Heart right ventricle (tissue), 16 donors: ENCODE measurements at regions not wholly inside any gene's neighbourhood (a gene's known extent, or its start where the extent isn't known, plus 50 kb on each side); places are given as distances from the start of the nearest gene placed in this dataset.

Experiments used
- ATAC-seq, 8 donors: fragments of 200-7000 bp; cut with Tn5 transposase; one replicate each; pipeline ENCODE4 v1.9.1; 2020; ENCODE audit warnings: mild to moderate bottlenecking in 8 of 8, moderate library complexity in 8 of 8, moderate number of reproducible peaks in 1 of 8
- DNase-seq, 2 donors: peaks; one replicate each; pipeline ENCODE4 v3.0.0-alpha.2; 2020
- H3K27ac ChIP-seq, 10 donors: fragments of 200-600 bp; sonication (generic) in 2 of 10; one replicate each; pipeline versions ENCODE4 v1.5.0 to v1.8.0; 2020 to 2022; ENCODE audit warnings: mild to moderate bottlenecking in 3 of 10
- H3K27me3 ChIP-seq, 7 donors: fragments of 200-600 bp; one replicate each; pipeline ENCODE4 v1.8.0; 2021 to 2022; ENCODE audit warnings: mild to moderate bottlenecking in 2 of 7
- H3K36me3 ChIP-seq, 9 donors: fragments of 200-600 bp; sonication (generic) in 1 of 9; one replicate each; pipeline versions ENCODE4 v1.5.0 to v1.8.0; 2020 to 2022; ENCODE audit warnings: mild to moderate bottlenecking in 2 of 9
- H3K4me1 ChIP-seq, 9 donors: fragments of 200-600 bp; sonication (generic) in 1 of 9; one replicate each; pipeline versions ENCODE4 v1.5.0 to v1.8.0; 2020 to 2022; ENCODE audit warnings: mild to moderate bottlenecking in 4 of 9
- H3K4me3 ChIP-seq, 10 donors: fragments of 200-600 bp; sonication (generic) in 2 of 10; one replicate each; pipeline versions ENCODE4 v1.5.0 to v1.8.0; 2020 to 2022; ENCODE audit warnings: mild to moderate bottlenecking in 7 of 10, moderate library complexity in 2 of 10
- H3K9me3 ChIP-seq, 11 donors: fragments of 200-600 bp in 10 of 11; sonication (generic) in 2 of 11; one replicate each; pipeline versions ENCODE4 v1.5.0 to v1.8.0; 2013 to 2022; ENCODE audit warnings: mild to moderate bottlenecking in 2 of 11, control low read depth in 1 of 11, moderate library complexity in 1 of 11
- CTCF ChIP-seq, 9 donors: fragments of 200-600 bp; sonication (generic) in 2 of 9; IDR thresholded peaks; one replicate each; pipeline versions ENCODE4 v1.5.0 to v1.8.0; 2021 to 2022; ENCODE audit warnings: antibody characterized with exemption in 9 of 9, mild to moderate bottlenecking in 5 of 9, moderate library complexity in 1 of 9
- WGBS, 2 donors: extraction: QIAGEN DNeasy Blood & Tissue Kit; methylation state at CpG; one replicate each; pipeline ENCODE4 v1.1.7; 2013; ENCODE audit warnings: inconsistent platforms in 1 of 2; 5-methylcytosine and 5-hydroxymethylcytosine counted together
- intact Hi-C, 10 donors: fragments of 100-400 bp; cut with DNase I; formaldehyde crosslinking; loops; one replicate each; pipeline versions ENCODE4 v1.11.1 to v1.14.2; 2022
- donor health status: Arrhythmogenic right ventricular cardiomyopathy.
- donor health status: ischemic (EF 13 %, LVEDD 7.1; RV severe dilation, severe dysfunction).
- donor health status: healthy with polysubstance abuse.
- donor health status: DM: no; HTN: yes; CAD: no.
- donor health status: DM: no; HTN: no; CAD: no.
- donor health status: ischemic (EF 25% LVEDD 6.9; RV normal size, moderate dysfunction).
- donor health status: ischemic (EF 25% LVEDD 5.7; RV mildly dilated, moderate dysfunction).
- donor health status: healthy.
- donor health status: DM: yes; HTN: yes; CAD: no.
- donor health status: Ischemic cardiomyopathy.
- donor health status: ischemic (EF 35%, LVEDD 5.7; RV mildly dilated, moderate dysfunction).
- donor health status: nonischemic (EF 11% LVEDD 7.7; RV severe dilation, severe dysfunction).
- donor health status: DM: yes; HTN: yes; CAD: no.
- donor health status: PGD.
- donor health status: ischemic (EF 29% LVEDD 5.4; RV normal size, mild dysfunction).
- donor health status: nonischemic (EF 23%, LVEDD 6.1; RV moderate dilation, normal function).

GRCh38 chr1:3975903-3976630 lies 76.0 kb upstream of the C1orf174 start:
- H3K27me3 ChIP-seq = peaks cover 0 to 30% (median 20%) of the 10 kb centered on the region in 7 donors
- no peak for ATAC-seq
- no peak overlapping the region for H3K27ac ChIP-seq
- no peaks in the 10 kb centered on the region for H3K9me3 ChIP-seq
- 81% methylated on average over 25 of the region's 25 CpGs for WGBS, 2 donors
- H3K4me1 ChIP-seq = no peaks in the 10 kb centered on the region
- TF ChIP-seq CTCF (IDR thresholded peaks at IDR 0.05) = no peak
- H3K4me3 ChIP-seq = no peak overlapping the region
- H3K36me3 ChIP-seq = no peaks in the 10 kb centered on the region
- no peak for DNase-seq
- intact Hi-C loops = no loop called here

- Histone ChIP-seq H3K4me1 (no peaks in the 10 kb centered on the region), H3K36me3 (no peaks in the 10 kb centered on the region), H3K27me3 (peaks cover 0 to 29% (median 17%) of the 10 kb centered on the region in 7 donors), H3K9me3 (no peaks in the 10 kb centered on the region), H3K4me3 (no peak overlapping the region), H3K27ac (no peak overlapping the region)
- 88 to 91% methylated on average over 23 of the region's 23 CpGs for WGBS, 2 donors
- DNase-seq (no peak), ATAC-seq (no peak)
- TF ChIP-seq CTCF (IDR thresholded peaks at IDR 0.05) = no peak
- intact Hi-C loops = no loop called here
Observed at GRCh38 chr1:3976821-3977220, 76.7 kb upstream of the C1orf174 start.

- no peaks in the 10 kb centered on the region for H3K4me1 ChIP-seq
- 84% methylated on average over 23 of the region's 23 CpGs for WGBS, 2 donors
- peaks cover 0 to 33% (median 21%) of the 10 kb centered on the region in 7 donors for H3K27me3 ChIP-seq
- no peak overlapping the region for H3K4me3 ChIP-seq
- no peaks in the 10 kb centered on the region for H3K9me3 ChIP-seq
- DNase-seq = no peak
- H3K27ac ChIP-seq = no peak overlapping the region
- no peak for TF ChIP-seq CTCF (IDR thresholded peaks at IDR 0.05)
- intact Hi-C loops = no loop called here
- no peak for ATAC-seq
- no peaks in the 10 kb centered on the region for H3K36me3 ChIP-seq
Observed at GRCh38 chr1:3978196-3978989, 78.3 kb upstream of the C1orf174 start.

- peaks cover 0 to 36% (median 23%) of the 10 kb centered on the region in 7 donors for H3K27me3 ChIP-seq
- DNase-seq (no peak), ATAC-seq (no peak)
- H3K4me1 ChIP-seq = no peaks in the 10 kb centered on the region
- H3K36me3 ChIP-seq = no peaks in the 10 kb centered on the region
- H3K9me3 ChIP-seq = no peaks in the 10 kb centered on the region
- H3K27ac ChIP-seq = no peak overlapping the region
- 72 to 77% methylated on average over 9 of the region's 9 CpGs for WGBS, 2 donors
- no peak overlapping the region for H3K4me3 ChIP-seq
- TF ChIP-seq CTCF (IDR thresholded peaks at IDR 0.05) = no peak
- intact Hi-C loops = no loop called here
Observed at GRCh38 chr1:3978990-3979325, 78.9 kb upstream of the C1orf174 start.
